ENCODE measurements at regions not wholly inside any gene's neighbourhood (a gene's known extent, or its start where the extent isn't known, plus 50 kb on each side); places are given as distances from the start of the nearest gene placed in this dataset.

GRCh38 chr21:19870682-19871081 is 1127.5 kb upstream of the NCAM2 start:
- DNase-seq (ENCODE audit: extremely low spot score, unreplicated experiment) = no peak
- H3K9me3 Mint-ChIP-seq = no peaks in the 10 kb centered on the region
- TF ChIP-seq CTCF (conservative IDR thresholded peaks at IDR 0.05) = no peak
- no peaks in the 10 kb centered on the region for H3K36me3 Mint-ChIP-seq
- H3K4me1 Mint-ChIP-seq (ENCODE audit: unreplicated experiment) = no peaks in the 10 kb centered on the region
- no peak overlapping the region for H3K27ac Mint-ChIP-seq
- H3K4me3 Mint-ChIP-seq = no peak overlapping the region
- no peaks in the 10 kb centered on the region for H3K27me3 Mint-ChIP-seq

- Mint-ChIP-seq H3K4me1 (ENCODE audit: unreplicated experiment) (no peaks in the 10 kb centered on the region), H3K4me3 (no peak overlapping the region), H3K27ac (no peak overlapping the region), H3K9me3 (no peaks in the 10 kb centered on the region), H3K27me3 (no peaks in the 10 kb centered on the region), H3K36me3 (no peaks in the 10 kb centered on the region)
- no peak for TF ChIP-seq CTCF (conservative IDR thresholded peaks at IDR 0.05)
- DNase-seq (ENCODE audit: extremely low spot score, unreplicated experiment) = no peak
These were observed 1123.7 kb upstream of the NCAM2 start for GRCh38 chr21:19874521-19874920.

GRCh38 chr21:19878133-19878532 is 1120.1 kb upstream of the NCAM2 start:
- Mint-ChIP-seq H3K4me3 (no peak overlapping the region), H3K27me3 (no peaks in the 10 kb centered on the region), H3K4me1 (ENCODE audit: unreplicated experiment) (no peaks in the 10 kb centered on the region), H3K9me3 (no peaks in the 10 kb centered on the region), H3K27ac (no peak overlapping the region), H3K36me3 (no peaks in the 10 kb centered on the region)
- no peak for DNase-seq (ENCODE audit: extremely low spot score, unreplicated experiment)
- no peak for TF ChIP-seq CTCF (conservative IDR thresholded peaks at IDR 0.05)

GRCh38 chr21:19899645-19900044 is 1098.6 kb upstream of the NCAM2 start:
- no peaks in the 10 kb centered on the region for H3K9me3 Mint-ChIP-seq

GRCh38 chr21:19900149-19900548 is 1098.1 kb upstream of the NCAM2 start:
- no peak for TF ChIP-seq CTCF (conservative IDR thresholded peaks at IDR 0.05)
- Mint-ChIP-seq H3K4me3 (no peak overlapping the region), H3K4me1 (ENCODE audit: unreplicated experiment) (no peaks in the 10 kb centered on the region), H3K27ac (no peak overlapping the region), H3K27me3 (no peaks in the 10 kb centered on the region), H3K36me3 (no peaks in the 10 kb centered on the region), H3K9me3 (no peaks in the 10 kb centered on the region)
- DNase-seq (ENCODE audit: extremely low spot score, unreplicated experiment) = no peak

More at GRCh38 chr21:19899645-19900044, 1098.6 kb upstream of the NCAM2 start:
- DNase-seq (ENCODE audit: extremely low spot score, unreplicated experiment) = no peak
- Mint-ChIP-seq H3K27me3 (no peaks in the 10 kb centered on the region), H3K4me1 (ENCODE audit: unreplicated experiment) (no peaks in the 10 kb centered on the region), H3K36me3 (no peaks in the 10 kb centered on the region), H3K27ac (no peak overlapping the region), H3K4me3 (no peak overlapping the region)
- no peak for TF ChIP-seq CTCF (conservative IDR thresholded peaks at IDR 0.05)

- no peak for TF ChIP-seq CTCF (conservative IDR thresholded peaks at IDR 0.05)
- Mint-ChIP-seq H3K9me3 (no peaks in the 10 kb centered on the region), H3K4me3 (no peak overlapping the region), H3K27me3 (no peaks in the 10 kb centered on the region), H3K27ac (no peak overlapping the region), H3K4me1 (ENCODE audit: unreplicated experiment) (no peaks in the 10 kb centered on the region), H3K36me3 (no peaks in the 10 kb centered on the region)
- no peak for DNase-seq (ENCODE audit: extremely low spot score, unreplicated experiment)
These were observed 1089.8 kb upstream of the NCAM2 start for GRCh38 chr21:19908390-19908789.
